T47D (cell line): ENCODE measurements at regions not wholly inside any gene's neighbourhood (a gene's known extent, or its start where the extent isn't known, plus 50 kb on each side); places are given as distances from the start of the nearest gene placed in this dataset.
"Not testable (repeated sequence)": the region's sequence is repeated elsewhere in the genome, so short reads cannot be mapped to it uniquely, and the experiment has no call there.

ENCODE experiments used
- DNase-seq, 2 experiments: peaks; one replicate each; pipeline versions ENCODE4 v3.0.0 to v3.0.0-alpha.2; 2011 to 2012; ENCODE audit warnings: low read depth in 1 of 2, low spot score in 1 of 2
- JUND ChIP-seq: IDR thresholded peaks from 2 replicates; pipeline ENCODE4 v1.6.1; 2012; ENCODE audit warnings: low read depth
- in situ Hi-C: cut with HindIII; loops from 2 replicates; pipeline ENCODE4 v1.10.0; 2016; ENCODE audit warnings: low sequenced_read_pairs, low pct_unique_long_range_greater_than_20kb

GRCh38 chr12:3417113-3417512 lies 73.9 kb upstream of the PRMT8 start:
- in situ Hi-C loops, result no loop called here
- no peak for DNase-seq
- no peak for TF ChIP-seq JUND

GRCh38 chr12:3417937-3418462 lies 73.0 kb upstream of the PRMT8 start:
- TF ChIP-seq JUND, result no peak
- DNase-seq, result no peak
- in situ Hi-C loops, result no loop called here

GRCh38 chr12:3418609-3419390 lies 72.2 kb upstream of the PRMT8 start:
- DNase-seq, result no peak
- TF ChIP-seq JUND, result no peak
- in situ Hi-C loops, result no loop called here

- in situ Hi-C loops, result no loop called here
- no peak for DNase-seq
- TF ChIP-seq JUND, result no peak
Observed at GRCh38 chr12:3419558-3419957, 71.4 kb upstream of the PRMT8 start.

DNA sequence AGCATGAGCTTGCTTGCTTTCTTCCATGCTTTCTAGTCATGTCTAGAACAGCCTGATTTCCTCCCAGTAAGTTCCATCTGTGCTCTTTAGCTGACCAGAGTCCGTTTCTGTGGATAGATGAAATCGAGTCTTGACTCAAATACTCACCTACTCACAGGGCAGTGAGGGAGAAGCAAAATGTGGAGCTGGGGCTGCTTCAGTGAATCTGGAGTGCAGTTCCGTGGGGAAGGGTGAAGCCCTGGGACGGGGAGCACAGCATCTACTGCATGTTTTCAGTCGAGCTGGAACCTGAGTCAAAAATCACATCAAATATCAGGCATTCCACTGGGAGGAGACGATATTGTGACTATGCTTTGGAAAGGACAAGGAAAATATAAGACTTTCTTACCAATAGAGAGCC lies 70.3 kb upstream of the PRMT8 start:
- peak in 1 of 2 experiments; percentile 16 for DNase-seq
- TF ChIP-seq JUND, result no peak
- in situ Hi-C loops, result no loop called here

DNA sequence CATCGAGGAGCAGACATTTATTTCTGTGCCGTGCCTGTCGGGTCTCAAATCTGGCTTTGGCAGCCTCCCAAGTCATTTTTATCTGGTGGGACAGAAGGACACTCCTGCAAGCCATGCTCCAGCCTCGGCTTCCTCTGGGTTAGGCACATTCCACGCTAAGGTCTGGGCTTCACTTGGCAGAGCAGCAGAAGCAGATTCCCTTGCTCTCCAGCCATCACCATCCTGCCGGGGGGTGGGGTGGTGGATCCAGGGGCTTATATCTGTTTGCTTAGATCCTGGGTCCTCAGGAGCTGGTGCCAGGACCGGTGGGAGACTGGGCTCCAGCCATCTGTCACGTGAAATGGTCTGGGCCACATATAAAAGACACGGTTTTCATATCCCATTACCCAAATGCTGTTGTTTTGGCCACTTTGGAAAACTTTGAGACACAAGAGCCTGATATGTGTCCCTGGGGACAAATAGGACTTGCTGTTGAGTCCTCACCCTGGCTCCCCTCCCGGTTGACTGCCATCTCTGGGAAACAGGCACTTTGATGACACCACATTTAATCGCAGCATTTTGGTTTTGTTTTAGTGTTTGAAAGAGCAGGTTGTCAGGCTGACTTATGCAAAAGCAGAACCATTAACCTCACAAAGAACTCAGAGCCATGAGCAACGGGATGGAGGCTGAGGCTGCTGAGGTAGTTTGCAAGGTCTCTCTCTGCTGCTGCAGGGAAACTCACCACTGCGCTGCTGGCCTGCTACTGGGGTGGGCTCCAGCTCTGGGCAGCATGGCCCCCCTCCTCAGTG lies 69.6 kb upstream of the PRMT8 start:
- DNase-seq, result no peak
- in situ Hi-C loops, result no loop called here
- no peak for TF ChIP-seq JUND

DNA sequence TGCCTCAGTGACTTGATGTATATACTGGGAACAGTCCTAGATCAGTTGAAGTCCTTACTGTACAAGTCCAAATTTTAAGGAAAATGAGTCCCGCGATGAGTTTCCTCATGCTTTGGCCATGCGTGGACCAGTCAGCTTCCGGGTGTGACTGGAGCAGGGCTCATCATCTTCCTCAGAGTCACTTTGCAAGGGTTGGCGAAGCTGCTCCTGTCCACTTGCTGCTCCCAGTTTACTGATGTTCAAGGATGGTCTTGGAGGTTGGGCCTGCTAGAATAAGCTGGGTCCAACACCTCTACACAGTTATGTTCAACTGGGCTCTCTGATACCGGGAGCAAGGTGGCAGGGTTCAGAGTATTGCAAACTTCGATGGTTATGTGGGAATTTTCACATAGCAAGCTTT lies 66.2 kb upstream of the PRMT8 start:
- in situ Hi-C loops, DNase-seq: not testable (repeated sequence)

GRCh38 chr12:3427956-3428355 lies 63.0 kb upstream of the PRMT8 start:
- in situ Hi-C loops, result no loop called here
- no peak for TF ChIP-seq JUND
- DNase-seq, result no peak

- TF ChIP-seq JUND, result no peak
- in situ Hi-C loops, result no loop called here
- no peak for DNase-seq
Observed at GRCh38 chr12:3428631-3429030, 62.4 kb upstream of the PRMT8 start.

DNA sequence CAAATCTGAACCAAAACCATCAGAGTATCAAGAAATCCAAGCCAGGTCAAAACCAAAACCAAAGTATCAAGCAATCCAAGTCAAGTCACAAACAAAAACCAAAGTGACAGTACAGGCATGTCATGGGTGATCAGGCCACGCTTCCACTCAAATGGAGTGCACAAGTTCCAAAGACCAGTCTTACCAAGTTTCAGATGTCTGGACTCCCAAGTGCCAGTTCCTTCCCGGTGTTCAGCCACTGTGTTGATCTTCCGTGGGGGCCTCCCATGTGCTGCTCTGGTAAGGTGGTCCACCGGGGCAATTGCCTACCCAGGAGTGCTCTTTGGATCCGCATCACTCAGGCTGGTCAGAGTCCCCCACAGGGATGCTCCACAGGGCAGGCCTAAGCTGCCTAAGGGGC lies 61.5 kb upstream of the PRMT8 start:
- in situ Hi-C loops, DNase-seq: not testable (repeated sequence)

DNA sequence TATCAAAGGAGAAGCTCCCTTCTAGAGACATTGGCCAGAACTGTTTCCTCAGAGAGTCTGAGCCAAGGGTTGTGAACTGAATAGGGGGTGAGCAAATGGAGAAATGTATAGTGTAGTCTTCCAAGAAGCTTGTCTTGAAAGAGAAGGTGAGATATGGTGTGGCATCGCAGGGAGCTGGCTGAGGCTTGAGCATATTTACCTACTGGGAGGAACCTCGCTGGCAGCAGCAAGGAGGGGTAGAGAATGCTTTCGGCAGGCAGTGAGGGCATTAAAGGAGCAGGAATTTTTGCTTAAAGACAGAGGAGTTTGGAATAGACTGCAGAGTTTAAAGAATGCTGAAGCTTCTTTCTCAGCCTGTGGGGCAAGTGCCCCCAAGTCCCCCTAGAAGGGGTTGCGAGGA lies 59.3 kb upstream of the PRMT8 start:
- peak in 1 of 2 experiments; percentile 19 for DNase-seq
- TF ChIP-seq JUND, result no peak
- in situ Hi-C loops, result no loop called here

- peak in 1 of 2 experiments; percentile 36 for DNase-seq
- in situ Hi-C loops, result no loop called here
- TF ChIP-seq JUND, result no peak
Observed at GRCh38 chr12:3432176-3432742, 58.7 kb upstream of the PRMT8 start.

DNA sequence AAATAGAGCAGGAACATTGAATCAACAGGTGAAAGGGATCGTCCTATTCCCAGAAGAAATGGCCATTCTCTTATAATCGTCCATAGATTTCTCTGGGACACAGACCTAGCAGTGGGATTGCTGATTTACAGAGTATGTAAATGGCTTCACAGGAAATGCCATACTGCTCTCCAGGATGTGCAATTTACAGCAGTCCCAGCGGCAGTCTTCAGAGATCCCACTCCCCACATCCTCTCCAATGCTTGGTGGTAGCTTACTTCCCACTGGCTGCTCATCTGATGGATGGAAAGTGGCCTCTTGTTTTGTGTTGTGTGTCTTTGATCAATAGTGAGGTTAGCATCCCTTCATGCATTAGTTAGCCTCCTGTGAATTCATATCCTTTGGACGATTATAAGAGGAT lies 58.1 kb upstream of the PRMT8 start:
- TF ChIP-seq JUND, result no peak

More for the DNA sequence above, 58.1 kb upstream of the PRMT8 start:
- in situ Hi-C loops, result no loop called here
- no peak for DNase-seq
